SK-N-MC (cell line): ENCODE measurements at regions not wholly inside any gene's neighbourhood (a gene's known extent, or its start where the extent isn't known, plus 50 kb on each side); places are given as distances from the start of the nearest gene placed in this dataset.

ENCODE experiments used
- EZH2 ChIP-seq: fragments of 200-600 bp; sonication (generic); IDR thresholded peaks from one replicate; pipeline ENCODE4 v1.6.1; 2017; ENCODE audit warnings: antibody characterized with exemption
- FOXP2 ChIP-seq: optimal IDR thresholded peaks from 2 replicates; pipeline ENCODE3; 2011; ENCODE audit warnings: mild to moderate bottlenecking, moderate library complexity; ENCODE audit not compliant: insufficient read depth; ENCODE audit errors: extremely low read length, control extremely low read depth
- POLR2AphosphoS5 ChIP-seq: IDR thresholded peaks from 2 replicates; pipeline ENCODE4 v1.6.1; 2012; ENCODE audit warnings: mild to moderate bottlenecking, low read depth, low read length, borderline replicate concordance

- TF ChIP-seq POLR2AphosphoS5 = no peak
- TF ChIP-seq EZH2 = no peak
- TF ChIP-seq FOXP2 = no peak
Observed at GRCh38 chr14:38120109-38120508, 87.6 kb upstream of the SSTR1 start.
